ENCODE measurements at regions not wholly inside any gene's neighbourhood (a gene's known extent, or its start where the extent isn't known, plus 50 kb on each side); places are given as distances from the start of the nearest gene placed in this dataset.

- TF ChIP-seq, protein P1, sequence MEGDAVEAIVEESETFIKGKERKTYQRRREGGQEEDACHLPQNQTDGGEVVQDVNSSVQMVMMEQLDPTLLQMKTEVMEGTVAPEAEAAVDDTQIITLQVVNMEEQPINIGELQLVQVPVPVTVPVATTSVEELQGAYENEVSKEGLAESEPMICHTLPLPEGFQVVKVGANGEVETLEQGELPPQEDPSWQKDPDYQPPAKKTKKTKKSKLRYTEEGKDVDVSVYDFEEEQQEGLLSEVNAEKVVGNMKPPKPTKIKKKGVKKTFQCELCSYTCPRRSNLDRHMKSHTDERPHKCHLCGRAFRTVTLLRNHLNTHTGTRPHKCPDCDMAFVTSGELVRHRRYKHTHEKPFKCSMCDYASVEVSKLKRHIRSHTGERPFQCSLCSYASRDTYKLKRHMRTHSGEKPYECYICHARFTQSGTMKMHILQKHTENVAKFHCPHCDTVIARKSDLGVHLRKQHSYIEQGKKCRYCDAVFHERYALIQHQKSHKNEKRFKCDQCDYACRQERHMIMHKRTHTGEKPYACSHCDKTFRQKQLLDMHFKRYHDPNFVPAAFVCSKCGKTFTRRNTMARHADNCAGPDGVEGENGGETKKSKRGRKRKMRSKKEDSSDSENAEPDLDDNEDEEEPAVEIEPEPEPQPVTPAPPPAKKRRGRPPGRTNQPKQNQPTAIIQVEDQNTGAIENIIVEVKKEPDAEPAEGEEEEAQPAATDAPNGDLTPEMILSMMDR (IDR thresholded peaks at IDR 0.05) = no peak
- no peak for TF ChIP-seq POLR2A (IDR thresholded peaks at IDR 0.05)
- TF ChIP-seq EP300 (IDR thresholded peaks at IDR 0.05) = no peak
These were observed 259.0 kb downstream of the IRX2 start for GRCh38 chr5:2492476-2492875.

All from ovary (tissue), 3 donors.